ENCODE measurements at regions not wholly inside any gene's neighbourhood (a gene's known extent, or its start where the extent isn't known, plus 50 kb on each side); places are given as distances from the start of the nearest gene placed in this dataset.

DNA sequence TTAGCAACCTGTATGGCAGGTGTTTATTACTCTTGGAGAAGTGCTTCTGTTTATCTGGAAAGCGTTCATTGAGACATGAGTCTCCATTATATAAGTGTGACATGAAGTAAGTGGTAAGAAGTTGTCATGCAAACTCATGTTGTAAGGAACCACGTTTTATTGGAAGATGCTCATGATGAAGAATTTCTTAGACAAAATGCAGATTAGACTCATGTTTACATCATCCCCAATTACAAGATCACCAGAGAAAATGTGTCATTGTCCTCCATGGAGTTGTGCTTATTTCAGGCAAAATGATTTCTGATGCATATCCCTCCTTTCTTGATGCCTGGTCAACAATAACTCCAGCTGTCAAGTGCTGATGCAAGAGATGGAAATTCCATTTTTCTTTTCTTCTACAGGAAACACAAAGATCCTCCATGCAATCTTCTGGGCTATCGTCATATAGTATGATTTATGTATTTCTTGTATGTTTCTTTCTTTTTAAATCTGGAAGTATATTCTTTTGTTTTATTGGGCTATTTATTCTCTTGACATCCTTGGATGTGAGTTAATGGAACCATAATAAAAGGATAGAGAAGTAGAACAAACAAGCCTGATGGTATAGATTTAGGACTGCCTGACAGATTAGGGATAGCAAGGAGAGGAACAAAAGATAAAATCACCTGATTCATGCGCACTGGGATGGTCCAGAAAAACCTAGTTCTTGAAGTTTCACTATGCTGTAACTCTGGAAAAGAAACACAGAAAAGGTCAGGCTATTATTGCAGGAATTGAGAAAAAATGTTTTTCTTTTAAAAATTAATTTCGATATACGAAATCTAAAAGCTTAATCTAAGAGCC lies 50.7 kb upstream of the DIAPH3 start:
- TF ChIP-seq, protein P1, sequence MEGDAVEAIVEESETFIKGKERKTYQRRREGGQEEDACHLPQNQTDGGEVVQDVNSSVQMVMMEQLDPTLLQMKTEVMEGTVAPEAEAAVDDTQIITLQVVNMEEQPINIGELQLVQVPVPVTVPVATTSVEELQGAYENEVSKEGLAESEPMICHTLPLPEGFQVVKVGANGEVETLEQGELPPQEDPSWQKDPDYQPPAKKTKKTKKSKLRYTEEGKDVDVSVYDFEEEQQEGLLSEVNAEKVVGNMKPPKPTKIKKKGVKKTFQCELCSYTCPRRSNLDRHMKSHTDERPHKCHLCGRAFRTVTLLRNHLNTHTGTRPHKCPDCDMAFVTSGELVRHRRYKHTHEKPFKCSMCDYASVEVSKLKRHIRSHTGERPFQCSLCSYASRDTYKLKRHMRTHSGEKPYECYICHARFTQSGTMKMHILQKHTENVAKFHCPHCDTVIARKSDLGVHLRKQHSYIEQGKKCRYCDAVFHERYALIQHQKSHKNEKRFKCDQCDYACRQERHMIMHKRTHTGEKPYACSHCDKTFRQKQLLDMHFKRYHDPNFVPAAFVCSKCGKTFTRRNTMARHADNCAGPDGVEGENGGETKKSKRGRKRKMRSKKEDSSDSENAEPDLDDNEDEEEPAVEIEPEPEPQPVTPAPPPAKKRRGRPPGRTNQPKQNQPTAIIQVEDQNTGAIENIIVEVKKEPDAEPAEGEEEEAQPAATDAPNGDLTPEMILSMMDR (IDR thresholded peaks at IDR 0.05): no peak
- no peak for DNase-seq (ENCODE audit: low spot score)
- Mint-ChIP-seq H3K27ac (ENCODE audit: unreplicated experiment) (no peak overlapping the region), H3K4me3 (ENCODE audit: unreplicated experiment) (no peak overlapping the region), H3K9me3 (ENCODE audit: low read depth) (peaks cover 5% of the 10 kb centered on the region), H3K4me1 (ENCODE audit: low read depth) (no peaks in the 10 kb centered on the region), H3K27me3 (ENCODE audit: low read depth) (peaks cover 24% of the 10 kb centered on the region), H3K36me3 (ENCODE audit: low read depth) (peaks cover 3% of the 10 kb centered on the region)

- no peak for DNase-seq (ENCODE audit: low spot score)
- TF ChIP-seq, protein P1 (IDR thresholded peaks at IDR 0.05): no peak
- Mint-ChIP-seq H3K9me3 (ENCODE audit: low read depth) (no peaks in the 10 kb centered on the region), H3K27ac (ENCODE audit: unreplicated experiment) (no peak overlapping the region), H3K36me3 (ENCODE audit: low read depth) (peaks cover 2% of the 10 kb centered on the region), H3K4me3 (ENCODE audit: unreplicated experiment) (no peak overlapping the region), H3K27me3 (ENCODE audit: low read depth) (peaks cover 18% of the 10 kb centered on the region), H3K4me1 (ENCODE audit: low read depth) (no peaks in the 10 kb centered on the region)
Measured at GRCh38 chr13:60220072-60220471, 56.3 kb upstream of the DIAPH3 start.

DNA sequence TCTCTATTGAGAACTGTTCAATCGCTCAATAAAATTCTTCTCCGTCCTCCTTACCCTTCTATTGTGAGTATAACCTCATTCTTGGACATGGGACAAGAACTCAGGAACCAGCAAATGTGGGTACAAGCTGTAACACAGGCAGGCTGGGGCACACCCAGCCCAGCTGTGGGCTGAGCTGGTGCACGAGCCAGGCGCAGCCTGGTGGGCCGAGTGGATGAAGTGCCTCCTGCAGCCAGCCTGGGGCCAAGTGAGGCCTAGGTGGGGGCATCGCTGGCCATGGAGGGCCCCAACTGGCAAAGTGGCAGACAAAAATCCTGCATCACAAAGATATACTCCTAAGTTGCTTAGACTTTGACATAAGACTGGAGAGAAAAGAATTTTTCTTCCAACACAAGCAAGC lies 57.9 kb upstream of the DIAPH3 start:
- TF ChIP-seq, protein P1 (IDR thresholded peaks at IDR 0.05): no peak
- no peak overlapping the region for H3K4me3 Mint-ChIP-seq (ENCODE audit: unreplicated experiment)
- DNase-seq (ENCODE audit: low spot score): no peak
- H3K27me3 Mint-ChIP-seq (ENCODE audit: low read depth): peaks cover 10% of the 10 kb centered on the region
- no peaks in the 10 kb centered on the region for H3K9me3 Mint-ChIP-seq (ENCODE audit: low read depth)
- H3K36me3 Mint-ChIP-seq (ENCODE audit: low read depth): peaks cover under 1% of the 10 kb centered on the region
- H3K27ac Mint-ChIP-seq (ENCODE audit: unreplicated experiment): no peak overlapping the region
- H3K4me1 Mint-ChIP-seq (ENCODE audit: low read depth): no peaks in the 10 kb centered on the region

GRCh38 chr13:60226507-60226906 lies 62.8 kb upstream of the DIAPH3 start:
- TF ChIP-seq, protein P1 (IDR thresholded peaks at IDR 0.05): peak; percentile 75

DNA sequence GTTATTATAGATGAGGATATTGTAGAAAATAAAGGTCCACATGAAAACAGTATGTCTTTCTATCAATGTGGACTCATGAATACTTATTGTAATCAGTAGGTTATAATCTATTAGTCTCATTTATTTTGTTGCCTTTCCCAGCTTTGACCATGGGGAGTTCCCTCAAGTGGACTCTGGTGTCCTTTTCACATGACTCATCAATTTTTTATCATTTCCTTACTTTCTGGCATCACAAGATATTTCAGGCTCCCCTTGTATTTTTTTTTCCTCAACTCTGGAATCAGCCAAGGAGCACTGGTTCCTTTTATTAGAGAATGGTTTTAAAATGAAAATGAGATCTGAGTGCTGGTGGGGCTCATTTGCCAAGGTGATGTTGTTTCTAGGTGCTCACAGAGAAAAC lies 63.4 kb upstream of the DIAPH3 start:
- Mint-ChIP-seq H3K27ac (ENCODE audit: unreplicated experiment) (no peak overlapping the region), H3K4me1 (ENCODE audit: low read depth) (peaks cover 24% of the 10 kb centered on the region), H3K27me3 (ENCODE audit: low read depth) (no peaks in the 10 kb centered on the region), H3K36me3 (ENCODE audit: low read depth) (no peaks in the 10 kb centered on the region), H3K9me3 (ENCODE audit: low read depth) (no peaks in the 10 kb centered on the region), H3K4me3 (ENCODE audit: unreplicated experiment) (no peak overlapping the region)
- TF ChIP-seq, protein P1 (IDR thresholded peaks at IDR 0.05): no peak
- DNase-seq (ENCODE audit: low spot score): no peak

More at GRCh38 chr13:60226507-60226906, 62.8 kb upstream of the DIAPH3 start:
- no peak overlapping the region for H3K4me3 Mint-ChIP-seq (ENCODE audit: unreplicated experiment)
- no peaks in the 10 kb centered on the region for H3K27me3 Mint-ChIP-seq (ENCODE audit: low read depth)
- H3K27ac Mint-ChIP-seq (ENCODE audit: unreplicated experiment): no peak overlapping the region
- no peak for DNase-seq (ENCODE audit: low spot score)
- peaks cover 22% of the 10 kb centered on the region for H3K4me1 Mint-ChIP-seq (ENCODE audit: low read depth)
- H3K36me3 Mint-ChIP-seq (ENCODE audit: low read depth): no peaks in the 10 kb centered on the region
- H3K9me3 Mint-ChIP-seq (ENCODE audit: low read depth): no peaks in the 10 kb centered on the region
